Activated CD4-positive, alpha-beta T cell treated with anti-CD3 and anti-CD28 coated beads for 1 hour (primary cell): ENCODE measurements at regions not wholly inside any gene's neighbourhood (a gene's known extent, or its start where the extent isn't known, plus 50 kb on each side); places are given as distances from the start of the nearest gene placed in this dataset.

Source experiments
- DNase-seq: peaks from one replicate; pipeline ENCODE4 v3.0.0-alpha.2; 2020

- DNase-seq, result no peak
Observed at GRCh38 chr19:13600802-13601201, 94.5 kb upstream of the CACNA1A start.

- DNase-seq, result no peak
Observed at GRCh38 chr19:13600091-13600490, 93.8 kb upstream of the CACNA1A start.

- no peak for DNase-seq
Observed at GRCh38 chr19:13599681-13600080, 93.4 kb upstream of the CACNA1A start.

- no peak for DNase-seq
Observed at GRCh38 chr19:13598098-13598497, 91.8 kb upstream of the CACNA1A start.

GRCh38 chr19:13597640-13598039 is 91.4 kb upstream of the CACNA1A start:
- DNase-seq, result peak; percentile 21

GRCh38 chr19:13588957-13589833 is 82.9 kb upstream of the CACNA1A start:
- peak; percentile 75 for DNase-seq

- no peak for DNase-seq
Observed at GRCh38 chr19:13585512-13585911, 79.2 kb upstream of the CACNA1A start.

- no peak for DNase-seq
Observed at GRCh38 chr19:13583753-13584152, 77.5 kb upstream of the CACNA1A start.

GRCh38 chr19:13583114-13583513 is 76.8 kb upstream of the CACNA1A start:
- DNase-seq, result no peak

GRCh38 chr19:13581576-13581975 is 75.3 kb upstream of the CACNA1A start:
- no peak for DNase-seq

- no peak for DNase-seq
Observed at GRCh38 chr19:13579388-13580060, 73.2 kb upstream of the CACNA1A start.

GRCh38 chr19:13576726-13577125 is 70.4 kb upstream of the CACNA1A start:
- DNase-seq, result no peak

- no peak for DNase-seq
Observed at GRCh38 chr19:13574933-13575332, 68.7 kb upstream of the CACNA1A start.

- DNase-seq, result no peak
Observed at GRCh38 chr19:13573056-13573667, 66.9 kb upstream of the CACNA1A start.

GRCh38 chr19:13561461-13561860 is 55.2 kb upstream of the CACNA1A start:
- no peak for DNase-seq

GRCh38 chr19:13557756-13558398 is 51.6 kb upstream of the CACNA1A start:
- no peak for DNase-seq

GRCh38 chr19:13556552-13556951 is 50.3 kb upstream of the CACNA1A start:
- DNase-seq, result no peak
